Spleen (tissue), 7 donors: ENCODE measurements at regions not wholly inside any gene's neighbourhood (a gene's known extent, or its start where the extent isn't known, plus 50 kb on each side); places are given as distances from the start of the nearest gene placed in this dataset.

Experiments used
- POLR2A ChIP-seq, 3 donors: fragments of 450-650 bp; IDR thresholded peaks; one replicate each; pipeline ENCODE4 v1.5.1; 2017; ENCODE audit warnings: antibody characterized with exemption in 3 of 3, mild to moderate bottlenecking in 1 of 3
- TF ChIP-seq, protein P1 (sequence below), 11 experiments: fragments of 200-600 bp in 7 of 11; fragments of 450-650 bp in 4 of 11; sonication (generic) in 4 of 11; IDR thresholded peaks in 8 of 11; conservative IDR thresholded peaks in 3 of 11; 1 replicate in 7 of 11; 2 replicates in 4 of 11; pipeline versions ENCODE4 v1.4.0 to v1.8.0; 2016 to 2021; ENCODE audit warnings: antibody characterized with exemption in 11 of 11, inconsistent platforms in 4 of 11, mild to moderate bottlenecking in 1 of 11
- donor health status: DM: no; HTN: no; CAD: no; lungs with moderate emphysema.
- donor health status: DM: no; HTN: no; CAD: no.
- donor health status: DM: no; HTN: no; CAD: no.

DNA sequence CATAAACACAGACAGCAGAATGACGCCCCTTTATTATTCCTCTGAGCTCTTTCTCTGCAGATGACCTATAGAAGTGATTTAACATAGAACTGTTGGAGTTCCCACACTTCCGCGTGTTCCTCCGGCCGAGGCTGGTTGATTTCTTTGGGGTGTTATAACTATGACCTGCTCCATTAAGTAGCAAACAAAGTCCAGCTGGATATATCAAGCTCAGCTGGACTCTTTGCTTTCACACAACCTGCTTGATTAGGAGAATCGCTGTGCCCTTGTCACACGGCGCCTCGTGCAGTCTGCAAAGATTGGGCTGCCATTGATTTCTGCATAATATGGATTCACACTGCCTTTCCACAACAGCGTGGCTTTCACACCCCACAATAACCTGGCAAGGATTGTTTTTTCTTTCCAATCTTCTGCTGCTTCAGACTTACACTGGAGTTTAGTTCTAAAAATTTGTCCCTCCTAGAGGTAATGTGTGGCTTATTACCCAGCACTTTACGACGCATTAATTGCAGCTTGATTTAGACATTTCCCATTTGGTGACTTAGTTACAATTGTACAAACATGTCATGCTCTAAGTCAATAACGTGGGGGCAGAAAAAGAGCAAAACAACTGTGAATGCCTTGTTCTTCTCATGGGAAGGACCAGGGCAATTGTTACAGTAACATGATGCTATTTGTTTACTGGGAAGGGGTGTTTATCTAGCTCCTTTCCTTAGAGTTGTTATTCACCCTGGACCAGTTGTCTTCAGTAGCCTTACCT is 485.7 kb downstream of the TXNL1 start:
- TF ChIP-seq, protein P1, sequence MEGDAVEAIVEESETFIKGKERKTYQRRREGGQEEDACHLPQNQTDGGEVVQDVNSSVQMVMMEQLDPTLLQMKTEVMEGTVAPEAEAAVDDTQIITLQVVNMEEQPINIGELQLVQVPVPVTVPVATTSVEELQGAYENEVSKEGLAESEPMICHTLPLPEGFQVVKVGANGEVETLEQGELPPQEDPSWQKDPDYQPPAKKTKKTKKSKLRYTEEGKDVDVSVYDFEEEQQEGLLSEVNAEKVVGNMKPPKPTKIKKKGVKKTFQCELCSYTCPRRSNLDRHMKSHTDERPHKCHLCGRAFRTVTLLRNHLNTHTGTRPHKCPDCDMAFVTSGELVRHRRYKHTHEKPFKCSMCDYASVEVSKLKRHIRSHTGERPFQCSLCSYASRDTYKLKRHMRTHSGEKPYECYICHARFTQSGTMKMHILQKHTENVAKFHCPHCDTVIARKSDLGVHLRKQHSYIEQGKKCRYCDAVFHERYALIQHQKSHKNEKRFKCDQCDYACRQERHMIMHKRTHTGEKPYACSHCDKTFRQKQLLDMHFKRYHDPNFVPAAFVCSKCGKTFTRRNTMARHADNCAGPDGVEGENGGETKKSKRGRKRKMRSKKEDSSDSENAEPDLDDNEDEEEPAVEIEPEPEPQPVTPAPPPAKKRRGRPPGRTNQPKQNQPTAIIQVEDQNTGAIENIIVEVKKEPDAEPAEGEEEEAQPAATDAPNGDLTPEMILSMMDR (IDR thresholded peaks at IDR 0.05 in 8 of 11, conservative IDR thresholded peaks at IDR 0.05 in 3 of 11), result no peak
- TF ChIP-seq POLR2A (IDR thresholded peaks at IDR 0.05), result no peak
